Jurkat, Clone E6-1 (cell line): ENCODE measurements at regions not wholly inside any gene's neighbourhood (a gene's known extent, or its start where the extent isn't known, plus 50 kb on each side); places are given as distances from the start of the nearest gene placed in this dataset.
A peak's percentile ranks its signal among the peaks of the same experiment; 100 is the strongest.
"Not testable (repeated sequence)": the region's sequence is repeated elsewhere in the genome, so short reads cannot be mapped to it uniquely, and the experiment has no call there.

ENCODE experiments used
- DNase-seq: peaks from one replicate; pipeline ENCODE4 v3.0.0-alpha.2; 2011; ENCODE audit warnings: low read depth, low spot score
- H3K4me3 ChIP-seq: 2 replicates; pipeline ENCODE4 v1.5.1; 2011; ENCODE audit warnings: mild to moderate bottlenecking, low read length, control low read depth, moderate library complexity

- no peak overlapping the region for H3K4me3 ChIP-seq
- no peak for DNase-seq
These were observed 99.9 kb upstream of the ZNF236 start for GRCh38 chr18:76722224-76723061.

DNA sequence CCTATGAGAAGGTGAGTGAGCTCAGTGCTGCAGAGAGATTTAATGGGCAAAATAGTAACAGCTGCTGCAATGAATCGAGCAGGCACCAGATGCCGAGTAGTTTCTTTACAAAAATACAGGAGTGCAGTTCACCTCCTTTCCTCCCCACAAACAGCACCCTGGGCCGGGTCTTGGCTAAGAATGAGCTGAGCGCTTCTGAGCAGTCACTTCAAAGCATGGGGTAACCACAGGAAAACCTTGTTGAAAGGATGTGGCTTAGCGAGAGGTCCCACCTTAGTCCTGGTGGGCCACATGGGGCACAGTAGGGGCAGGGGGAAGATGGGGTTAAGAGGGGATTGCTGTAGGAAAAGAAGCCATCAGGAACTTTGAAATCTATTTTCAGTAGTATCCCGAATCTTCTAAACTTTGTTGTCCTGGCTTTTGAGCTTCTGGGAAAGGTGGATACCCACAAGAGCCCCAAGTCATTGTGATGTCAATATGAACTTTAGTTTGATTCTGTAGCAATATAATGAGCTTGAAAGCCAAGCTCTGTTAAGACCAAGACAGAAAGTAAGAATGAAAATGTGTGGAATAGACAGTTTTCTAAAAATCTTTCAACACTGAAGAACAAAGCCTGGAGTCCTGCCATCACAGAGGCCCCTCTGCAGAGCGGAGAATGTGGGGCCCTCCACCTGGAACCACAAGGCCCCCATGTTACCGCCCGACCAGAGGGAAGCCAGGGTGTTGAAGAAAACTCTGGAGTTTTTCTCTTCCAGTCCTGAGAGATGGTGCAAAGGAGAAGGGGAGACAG, 101.0 kb upstream of the ZNF236 start:
- peak; percentile 98 for DNase-seq
- peak overlapping the region; percentile 37 for H3K4me3 ChIP-seq

DNA sequence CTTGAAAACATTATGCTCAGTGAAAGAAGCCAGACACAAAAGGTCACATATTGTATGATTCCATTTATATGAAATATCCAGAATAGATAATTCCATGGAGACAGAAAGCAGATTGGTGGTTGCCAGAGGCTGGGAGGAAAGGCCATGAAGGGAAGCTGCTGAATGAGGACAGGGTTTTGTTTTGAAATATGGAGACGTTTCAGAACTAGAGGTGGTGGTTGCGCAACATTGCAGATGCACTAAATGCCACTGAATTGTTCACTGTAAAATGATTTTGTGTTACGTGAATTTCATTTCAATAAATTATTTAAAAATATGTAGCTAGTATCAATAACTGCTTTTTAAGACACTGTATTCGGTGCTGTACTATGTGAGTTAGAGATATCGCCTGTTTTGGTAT, 101.7 kb upstream of the ZNF236 start:
- H3K4me3 ChIP-seq: peak overlapping the region; percentile 37
- peak; percentile 27 for DNase-seq

DNA sequence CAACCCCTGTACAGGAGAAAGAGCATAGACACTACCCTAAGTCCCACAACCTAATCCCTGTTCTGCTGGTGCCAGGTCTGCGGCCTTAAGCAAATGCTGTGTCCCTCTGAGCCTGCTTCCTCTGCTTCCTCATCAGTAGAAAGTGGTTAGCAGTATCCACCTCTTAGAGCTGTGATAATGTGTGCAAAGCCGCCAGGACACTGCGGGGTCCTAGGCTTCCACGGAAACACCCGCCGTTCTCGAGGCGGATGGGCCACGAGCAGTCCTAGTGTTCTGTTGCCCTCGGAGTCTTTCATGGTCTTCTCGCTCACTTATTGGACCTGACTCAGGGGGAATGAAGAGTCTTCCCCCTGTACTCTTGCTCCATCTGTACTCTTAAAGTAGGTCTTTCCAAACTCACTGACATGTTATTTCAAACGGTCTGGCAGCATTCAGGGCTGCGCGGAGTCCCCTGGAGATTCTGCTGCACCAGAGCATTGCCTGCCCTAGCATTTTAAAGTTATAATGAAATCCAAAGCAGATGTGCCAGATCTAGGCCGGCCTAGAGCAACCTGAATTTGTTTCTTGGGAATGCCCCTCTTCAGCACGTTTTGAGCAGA, 107.2 kb upstream of the ZNF236 start:
- H3K4me3 ChIP-seq: no peak overlapping the region
- no peak for DNase-seq

DNA sequence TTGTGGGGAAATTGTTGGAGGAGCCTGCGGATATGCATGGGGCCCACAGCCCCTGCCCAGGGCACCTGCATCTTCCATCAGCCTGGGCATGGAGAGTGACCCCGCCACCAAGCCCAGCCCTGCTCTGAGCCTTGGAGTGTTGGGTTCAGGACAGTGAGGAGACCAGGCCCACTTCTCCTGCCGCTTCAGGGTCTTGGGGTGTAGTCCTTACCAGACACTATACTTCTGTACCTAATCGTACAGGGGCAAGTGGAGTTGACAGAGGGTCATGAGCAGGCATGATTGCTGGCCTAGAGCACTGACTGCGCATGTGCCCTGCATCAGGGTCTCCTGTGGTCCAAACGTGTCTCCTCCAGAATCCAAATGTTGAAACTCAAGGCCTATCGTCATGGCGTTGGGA, 108.9 kb upstream of the ZNF236 start:
- H3K4me3 ChIP-seq: no peak overlapping the region
- no peak for DNase-seq

DNA sequence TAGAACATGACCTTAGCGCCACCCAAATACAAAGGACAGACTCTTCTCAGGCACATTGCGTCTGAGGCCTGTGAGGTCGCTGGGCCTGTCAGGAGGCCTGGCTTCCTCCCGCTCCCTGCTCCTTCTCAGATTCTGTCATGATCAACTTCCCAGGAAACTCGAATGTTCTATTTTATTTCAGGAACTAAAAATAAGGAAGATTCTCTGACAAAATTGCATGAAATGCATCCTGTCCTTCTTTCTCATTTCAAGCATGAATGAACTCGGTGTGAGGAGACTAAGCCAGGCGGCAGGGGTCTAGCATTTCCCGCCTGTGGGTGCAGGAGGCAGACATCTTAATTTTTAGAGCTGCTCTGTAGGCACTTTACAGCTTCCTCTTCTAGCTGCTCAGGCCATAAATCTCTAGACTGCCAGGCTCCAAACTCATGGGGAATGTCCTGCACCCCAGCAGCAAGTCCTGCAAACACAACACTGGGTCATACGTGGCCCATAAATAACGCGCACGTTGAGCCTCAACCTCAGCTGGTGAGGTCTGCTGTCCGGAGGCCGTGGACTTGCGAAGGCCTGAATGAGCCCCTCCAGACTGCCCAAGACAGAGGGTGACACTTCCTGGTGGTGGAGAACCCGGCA, 109.7 kb upstream of the ZNF236 start:
- no peak overlapping the region for H3K4me3 ChIP-seq
- no peak for DNase-seq

GRCh38 chr18:76710646-76711520, 111.5 kb upstream of the ZNF236 start:
- no peak for DNase-seq
- no peak overlapping the region for H3K4me3 ChIP-seq

- peak; percentile 68 for DNase-seq
These were observed 112.4 kb upstream of the ZNF236 start for GRCh38 chr18:76709659-76710645.

GRCh38 chr18:76708722-76709353, 113.5 kb upstream of the ZNF236 start:
- DNase-seq: no peak
- H3K4me3 ChIP-seq: no peak overlapping the region

More at GRCh38 chr18:76709659-76710645, 112.4 kb upstream of the ZNF236 start:
- H3K4me3 ChIP-seq: no peak overlapping the region

DNA sequence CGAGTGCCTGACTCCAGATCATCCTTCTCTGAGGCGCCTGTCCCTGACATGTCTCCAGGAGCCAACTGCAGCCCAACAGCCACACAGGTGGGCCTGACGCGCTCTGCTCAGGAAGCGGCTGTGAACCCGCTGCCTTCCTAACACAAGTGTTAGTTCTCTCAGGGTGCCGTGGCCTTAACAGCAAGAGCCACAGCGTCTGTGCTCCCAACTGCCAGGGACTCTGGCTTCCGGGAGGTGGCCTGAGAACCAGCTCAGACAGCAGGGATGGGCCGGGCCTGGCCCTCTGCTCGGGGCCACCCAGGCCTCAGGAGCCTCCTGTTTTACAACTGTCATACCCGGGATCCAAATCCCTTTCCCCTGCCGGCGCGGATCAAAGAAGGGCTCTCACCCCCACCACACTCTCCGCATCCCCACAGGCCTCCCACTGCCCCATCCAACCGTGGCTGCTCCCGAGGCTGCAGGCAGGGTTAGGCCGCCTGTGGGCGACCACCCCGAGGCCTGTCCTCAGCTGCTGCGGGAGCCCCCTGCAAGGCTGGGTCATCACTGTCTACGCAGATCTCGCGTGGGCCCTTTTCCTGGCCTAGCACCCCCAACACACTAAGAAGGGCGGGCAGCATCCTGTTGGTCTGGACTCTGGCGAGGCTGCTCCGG, 114.2 kb upstream of the ZNF236 start:
- peak; percentile 9 for DNase-seq
- no peak overlapping the region for H3K4me3 ChIP-seq

GRCh38 chr18:76707534-76707933, 114.8 kb upstream of the ZNF236 start:
- no peak overlapping the region for H3K4me3 ChIP-seq
- DNase-seq: no peak

GRCh38 chr18:76704589-76704988, 117.8 kb upstream of the ZNF236 start:
- not testable (repeated sequence) for H3K4me3 ChIP-seq, DNase-seq

DNA sequence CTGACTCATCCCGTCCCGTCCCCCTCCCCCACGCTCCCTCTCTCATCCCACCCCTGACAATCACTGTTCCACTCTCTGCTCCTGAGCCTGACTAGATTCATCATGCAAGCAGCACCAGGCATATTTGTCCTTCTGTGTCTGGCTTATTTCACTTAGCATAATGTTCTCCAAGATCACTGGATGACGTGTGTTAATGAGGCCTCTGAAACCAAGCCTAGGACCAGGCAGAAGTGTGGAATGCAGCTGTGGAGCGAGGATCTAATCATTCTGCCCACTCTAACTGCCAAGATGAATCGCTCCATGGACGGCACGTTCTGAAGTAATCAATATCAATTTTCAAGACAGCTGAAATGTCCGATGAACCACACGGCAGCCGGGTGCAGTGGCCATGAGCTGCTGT, 122.4 kb upstream of the ZNF236 start:
- DNase-seq: no peak
- H3K4me3 ChIP-seq: no peak overlapping the region

- H3K4me3 ChIP-seq: no peak overlapping the region
These were observed 124.9 kb upstream of the ZNF236 start for GRCh38 chr18:76697441-76697901.

DNA sequence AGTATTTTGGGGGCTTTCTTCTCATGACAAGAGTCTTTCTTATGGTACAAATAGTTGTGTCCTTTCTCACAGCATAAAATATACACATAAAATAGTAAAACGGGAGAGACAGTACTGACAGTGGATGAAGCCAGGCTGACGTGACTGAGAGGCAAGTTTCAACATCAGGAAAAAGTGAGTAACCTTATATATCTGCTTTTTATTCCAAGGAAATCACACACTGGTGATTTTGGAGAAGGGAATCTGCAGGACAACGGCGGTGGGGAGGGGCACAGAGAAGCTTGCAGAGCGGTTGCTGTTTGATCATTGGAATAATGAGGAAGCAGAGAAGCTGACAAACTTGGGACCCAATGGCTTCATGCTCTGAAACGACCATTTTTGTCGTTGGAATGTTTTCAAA, 130.6 kb upstream of the ZNF236 start:
- DNase-seq: no peak
- no peak overlapping the region for H3K4me3 ChIP-seq

More at GRCh38 chr18:76697441-76697901, 124.9 kb upstream of the ZNF236 start:
- no peak for DNase-seq

DNA sequence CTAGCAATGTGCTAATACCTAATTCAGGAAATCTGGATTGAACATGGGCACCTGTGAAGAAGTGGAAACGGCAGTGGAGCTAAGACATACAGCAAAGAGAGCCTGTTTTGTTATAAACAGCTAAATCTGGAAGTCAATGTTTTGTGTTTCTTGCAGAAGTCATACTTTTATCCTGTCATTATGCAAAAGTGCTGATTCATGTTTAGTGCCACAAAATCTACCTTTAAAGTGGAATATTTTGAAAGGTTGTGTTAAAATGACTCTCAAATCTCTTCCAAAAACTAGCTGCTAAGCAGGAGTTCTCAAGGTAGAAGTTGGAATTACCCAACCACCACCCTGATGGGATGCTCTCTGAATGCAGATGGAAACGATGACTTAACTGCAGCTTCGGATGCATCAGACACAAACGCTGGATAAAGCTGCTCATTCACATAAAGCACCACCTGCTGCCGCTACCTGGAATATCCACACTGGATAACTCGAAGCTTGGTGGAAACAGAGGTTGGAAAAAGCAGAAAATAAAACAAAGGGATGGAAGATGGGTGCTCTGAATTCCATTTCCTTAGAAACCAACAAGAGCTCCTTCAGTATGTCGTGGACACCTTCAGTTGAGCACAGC, 132.6 kb upstream of the ZNF236 start:
- no peak overlapping the region for H3K4me3 ChIP-seq
- DNase-seq: no peak
